WTC11 (cell line): ENCODE measurements at regions not wholly inside any gene's neighbourhood (a gene's known extent, or its start where the extent isn't known, plus 50 kb on each side); places are given as distances from the start of the nearest gene placed in this dataset.

ENCODE experiments used
- ATAC-seq: fragments of 200-7000 bp; cut with Tn5 transposase; 2 replicates; pipeline ENCODE4 v1.10.0; 2021; ENCODE audit warnings: mild to moderate bottlenecking, moderate library complexity
- CTCF ChIA-PET: fragments of 300-600 bp; sonication (Branson Sonifier 250); formaldehyde crosslinking; loops from one replicate; lab custom pipeline; 2021; ENCODE audit warnings: antibody characterized with exemption; lab: Charles Lee
- POLR2A ChIA-PET: fragments of 350-600 bp; sonication (Branson Sonifier 250); formaldehyde crosslinking; loops from one replicate; lab custom pipeline; 2021; ENCODE audit warnings: antibody characterized with exemption; lab: Charles Lee
- DNase-seq: peaks from one replicate; pipeline ENCODE4 v3.0.0; 2021; ENCODE audit warnings: low spot score
- H3K27ac Mint-ChIP-seq: 2 replicates; pipeline ENCODE4 v1.8.0; 2021; ENCODE audit warnings: mixed read lengths
- H3K27me3 Mint-ChIP-seq: 2 replicates; pipeline ENCODE4 v1.8.0; 2021; ENCODE audit warnings: low read depth, mild to moderate bottlenecking, moderate library complexity, mixed read lengths
- H3K36me3 Mint-ChIP-seq: 2 replicates; pipeline ENCODE4 v1.8.0; 2021; ENCODE audit warnings: mixed read lengths
- H3K4me1 Mint-ChIP-seq: 2 replicates; pipeline ENCODE4 v1.8.0; 2022; ENCODE audit warnings: mixed read lengths
- H3K4me3 Mint-ChIP-seq: 2 replicates; pipeline ENCODE4 v1.8.0; 2021; ENCODE audit warnings: mild to moderate bottlenecking, moderate library complexity, mixed read lengths
- H3K9me3 Mint-ChIP-seq: 2 replicates; pipeline ENCODE4 v1.8.0; 2021; ENCODE audit warnings: mixed read lengths
- ATF1 ChIP-seq: sonication (generic); formaldehyde crosslinking; IDR thresholded peaks from 2 replicates; pipeline ENCODE4 v1.8.1; 2023; ENCODE audit warnings: mild to moderate bottlenecking, moderate library complexity, missing genetic modification reagents
- ATF2 ChIP-seq: sonication (generic); formaldehyde crosslinking; IDR thresholded peaks from 2 replicates; pipeline ENCODE4 v1.8.1; 2022; ENCODE audit warnings: low read depth, missing genetic modification reagents, borderline replicate concordance
- CREB1 ChIP-seq: sonication (generic); formaldehyde crosslinking; IDR thresholded peaks from 2 replicates; pipeline ENCODE4 v1.8.0; 2023; ENCODE audit warnings: mild to moderate bottlenecking, missing genetic modification reagents
- CREM ChIP-seq: sonication (generic); formaldehyde crosslinking; IDR thresholded peaks from 2 replicates; pipeline ENCODE4 v1.8.1; 2022; ENCODE audit warnings: mild to moderate bottlenecking, missing genetic modification reagents, moderate library complexity
- CTCF ChIP-seq: fragments of 200-600 bp; IDR thresholded peaks from 2 replicates; pipeline ENCODE4 v1.8.0; 2022; ENCODE audit warnings: antibody characterized with exemption
- E2F1 ChIP-seq: sonication (generic); formaldehyde crosslinking; IDR thresholded peaks from 2 replicates; pipeline ENCODE4 v1.8.0; 2022; ENCODE audit warnings: mild to moderate bottlenecking, missing genetic modification reagents
- FOXK1 ChIP-seq: sonication (generic); formaldehyde crosslinking; IDR thresholded peaks from 2 replicates; pipeline ENCODE4 v1.8.0; 2022; ENCODE audit warnings: mild to moderate bottlenecking, moderate library complexity, missing genetic modification reagents
- JAZF1 ChIP-seq: fragments of 250-450 bp; sonication (Bioruptor Pico); IDR thresholded peaks from 2 replicates; pipeline ENCODE4 v1.9.0; 2021; ENCODE audit warnings: moderate library complexity, mild to moderate bottlenecking, inconsistent platforms
- KAT7 ChIP-seq: sonication (generic); formaldehyde crosslinking; IDR thresholded peaks from 2 replicates; pipeline ENCODE4 v1.8.1; 2023; ENCODE audit warnings: missing genetic modification reagents, mild to moderate bottlenecking, borderline replicate concordance
- NFATC4 ChIP-seq: fragments of 250-450 bp; sonication (Bioruptor Pico); IDR thresholded peaks from 2 replicates; pipeline ENCODE4 v1.9.0; 2021; ENCODE audit warnings: mild to moderate bottlenecking
- NFYB ChIP-seq: sonication (generic); formaldehyde crosslinking; conservative IDR thresholded peaks from 2 replicates; pipeline ENCODE4 v1.8.0; 2022; ENCODE audit warnings: low read depth, missing genetic modification reagents
- NR2C2 ChIP-seq: sonication (generic); formaldehyde crosslinking; IDR thresholded peaks from 2 replicates; pipeline ENCODE4 v1.8.0; 2022; ENCODE audit warnings: mild to moderate bottlenecking, missing genetic modification reagents
- RELA ChIP-seq: sonication (generic); formaldehyde crosslinking; IDR thresholded peaks from 2 replicates; pipeline ENCODE4 v1.8.1; 2022; ENCODE audit warnings: missing genetic modification reagents, mild to moderate bottlenecking, borderline replicate concordance
- RORB ChIP-seq: fragments of 250-450 bp; sonication (Bioruptor Pico); IDR thresholded peaks from 2 replicates; pipeline ENCODE4 v1.9.0; 2021; ENCODE audit warnings: mild to moderate bottlenecking
- SMAD3 ChIP-seq: sonication (generic); formaldehyde crosslinking; IDR thresholded peaks from 2 replicates; pipeline ENCODE4 v1.8.0; 2022; ENCODE audit warnings: missing genetic modification reagents, mild to moderate bottlenecking, borderline replicate concordance
- SMAD4 ChIP-seq: sonication (generic); formaldehyde crosslinking; IDR thresholded peaks from 2 replicates; pipeline ENCODE4 v1.8.0; 2022; ENCODE audit warnings: mild to moderate bottlenecking, missing genetic modification reagents
- TEAD4 ChIP-seq: sonication (generic); formaldehyde crosslinking; IDR thresholded peaks from 2 replicates; pipeline ENCODE4 v1.8.0; 2022; ENCODE audit warnings: mild to moderate bottlenecking, missing genetic modification reagents
- TP53 ChIP-seq: sonication (generic); formaldehyde crosslinking; IDR thresholded peaks from 2 replicates; pipeline ENCODE4 v1.8.1; 2023; ENCODE audit warnings: mild to moderate bottlenecking, missing genetic modification reagents
- ZNF232 ChIP-seq: sonication (generic); formaldehyde crosslinking; IDR thresholded peaks from 2 replicates; pipeline ENCODE4 v1.8.0; 2022; ENCODE audit warnings: mild to moderate bottlenecking, missing genetic modification reagents
- TF ChIP-seq, protein P1 (sequence below): fragments of 250-450 bp; sonication (Bioruptor Pico); IDR thresholded peaks from 2 replicates; pipeline ENCODE4 v1.9.0; 2021; ENCODE audit warnings: mild to moderate bottlenecking
- TF ChIP-seq, protein P2 (sequence below): fragments of 250-450 bp; sonication (Bioruptor Pico); IDR thresholded peaks from 2 replicates; pipeline ENCODE4 v1.8.0; 2021; ENCODE audit warnings: mild to moderate bottlenecking
- TF ChIP-seq, protein P3 (sequence below): fragments of 250-450 bp; sonication (Bioruptor Pico); IDR thresholded peaks from 2 replicates; pipeline ENCODE4 v1.9.0; 2021; ENCODE audit warnings: mild to moderate bottlenecking

DNA sequence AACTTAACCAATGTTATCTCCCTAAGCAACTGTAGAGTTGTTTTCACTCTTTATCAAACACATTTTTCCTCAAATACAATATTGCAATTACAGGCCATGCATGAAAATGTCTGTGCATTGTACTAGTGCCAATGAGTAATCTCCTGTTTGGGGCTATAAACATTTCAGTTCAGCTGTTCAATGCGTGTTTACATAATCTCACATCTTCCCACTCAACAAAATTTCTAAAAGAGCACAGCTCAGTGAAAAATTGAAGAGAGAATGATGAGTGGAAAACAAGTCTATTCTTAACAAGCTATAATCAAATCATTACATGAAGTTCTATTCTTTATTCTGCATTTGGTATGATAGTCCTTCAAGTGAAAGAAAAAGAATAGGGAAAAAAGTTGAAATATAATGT, 780.5 kb upstream of the CDH9 start (continued):
- TF ChIP-seq ATF2 (no peak), FOXK1 (CRISPR knock-in tag) (no peak), RORB (CRISPR knock-in tag) (no peak)

DNA sequence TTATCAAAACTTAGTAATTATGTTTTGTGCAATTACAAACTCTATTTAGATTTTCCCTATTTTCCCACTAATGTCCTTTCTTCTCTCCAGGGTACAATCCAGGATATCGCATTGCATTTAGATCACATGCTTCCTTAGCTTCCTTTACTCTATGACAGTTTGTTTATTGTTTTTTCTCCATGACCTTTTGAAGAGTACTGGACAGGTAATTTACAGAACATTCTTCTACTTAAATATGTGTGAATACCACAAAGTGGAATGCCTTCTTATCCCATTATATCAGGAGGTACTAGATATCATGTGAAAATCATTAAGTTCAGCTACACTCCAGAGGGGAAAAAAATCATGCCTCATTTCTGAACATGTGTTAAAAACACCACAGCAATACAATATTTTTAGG, 776.6 kb upstream of the CDH9 start:
- Mint-ChIP-seq H3K4me3 (no peak overlapping the region), H3K9me3 (peaks cover 21% of the 10 kb centered on the region), H3K4me1 (no peaks in the 10 kb centered on the region), H3K27ac (no peak overlapping the region), H3K27me3 (peaks cover 3% of the 10 kb centered on the region; the same call in 1 of the 2 replicates), H3K36me3 (peaks cover 4% of the 10 kb centered on the region; the same call in 1 of the 2 replicates)
- TF ChIP-seq NR2C2 (CRISPR knock-in tag) = no peak
- TF ChIP-seq CTCF = no peak
- no peak for TF ChIP-seq E2F1 (CRISPR knock-in tag)
- no peak for TF ChIP-seq KAT7 (CRISPR knock-in tag)
- TF ChIP-seq TEAD4 (CRISPR knock-in tag) = no peak
- no peak for TF ChIP-seq CREM (CRISPR knock-in tag)
- no peak for TF ChIP-seq ZNF232 (CRISPR knock-in tag)
- no peak for TF ChIP-seq JAZF1 (CRISPR knock-in tag)
- no peak for TF ChIP-seq ATF1
- TF ChIP-seq TP53 (CRISPR knock-in tag) = no peak
- no peak for DNase-seq
- ChIA-PET POLR2A (no interaction called here), CTCF (no interaction called here)
- ATAC-seq = no peak

GRCh38 chr5:27814286-27814685, 775.9 kb upstream of the CDH9 start:
- H3K4me1 Mint-ChIP-seq = no peaks in the 10 kb centered on the region
- H3K27ac Mint-ChIP-seq = no peak overlapping the region
- H3K9me3 Mint-ChIP-seq = peaks cover 21% of the 10 kb centered on the region
- ATAC-seq = no peak
- ChIA-PET POLR2A (no interaction called here), CTCF (no interaction called here)
- no peak overlapping the region for H3K4me3 Mint-ChIP-seq
- DNase-seq = no peak
- H3K36me3 Mint-ChIP-seq = peaks cover 4% of the 10 kb centered on the region; the same call in 1 of the 2 replicates
- H3K27me3 Mint-ChIP-seq = peaks cover 3% of the 10 kb centered on the region; the same call in 1 of the 2 replicates
- TF ChIP-seq SMAD4 = no peak
- no peak for TF ChIP-seq CREB1 (CRISPR knock-in tag)
- no peak for TF ChIP-seq CREM (CRISPR knock-in tag)
- TF ChIP-seq SMAD3 = no peak
- no peak for TF ChIP-seq RELA
- TF ChIP-seq, protein P1, sequence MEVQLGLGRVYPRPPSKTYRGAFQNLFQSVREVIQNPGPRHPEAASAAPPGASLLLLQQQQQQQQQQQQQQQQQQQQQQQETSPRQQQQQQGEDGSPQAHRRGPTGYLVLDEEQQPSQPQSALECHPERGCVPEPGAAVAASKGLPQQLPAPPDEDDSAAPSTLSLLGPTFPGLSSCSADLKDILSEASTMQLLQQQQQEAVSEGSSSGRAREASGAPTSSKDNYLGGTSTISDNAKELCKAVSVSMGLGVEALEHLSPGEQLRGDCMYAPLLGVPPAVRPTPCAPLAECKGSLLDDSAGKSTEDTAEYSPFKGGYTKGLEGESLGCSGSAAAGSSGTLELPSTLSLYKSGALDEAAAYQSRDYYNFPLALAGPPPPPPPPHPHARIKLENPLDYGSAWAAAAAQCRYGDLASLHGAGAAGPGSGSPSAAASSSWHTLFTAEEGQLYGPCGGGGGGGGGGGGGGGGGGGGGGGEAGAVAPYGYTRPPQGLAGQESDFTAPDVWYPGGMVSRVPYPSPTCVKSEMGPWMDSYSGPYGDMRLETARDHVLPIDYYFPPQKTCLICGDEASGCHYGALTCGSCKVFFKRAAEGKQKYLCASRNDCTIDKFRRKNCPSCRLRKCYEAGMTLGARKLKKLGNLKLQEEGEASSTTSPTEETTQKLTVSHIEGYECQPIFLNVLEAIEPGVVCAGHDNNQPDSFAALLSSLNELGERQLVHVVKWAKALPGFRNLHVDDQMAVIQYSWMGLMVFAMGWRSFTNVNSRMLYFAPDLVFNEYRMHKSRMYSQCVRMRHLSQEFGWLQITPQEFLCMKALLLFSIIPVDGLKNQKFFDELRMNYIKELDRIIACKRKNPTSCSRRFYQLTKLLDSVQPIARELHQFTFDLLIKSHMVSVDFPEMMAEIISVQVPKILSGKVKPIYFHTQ (CRISPR knock-in tag) = no peak
- TF ChIP-seq, protein P2, sequence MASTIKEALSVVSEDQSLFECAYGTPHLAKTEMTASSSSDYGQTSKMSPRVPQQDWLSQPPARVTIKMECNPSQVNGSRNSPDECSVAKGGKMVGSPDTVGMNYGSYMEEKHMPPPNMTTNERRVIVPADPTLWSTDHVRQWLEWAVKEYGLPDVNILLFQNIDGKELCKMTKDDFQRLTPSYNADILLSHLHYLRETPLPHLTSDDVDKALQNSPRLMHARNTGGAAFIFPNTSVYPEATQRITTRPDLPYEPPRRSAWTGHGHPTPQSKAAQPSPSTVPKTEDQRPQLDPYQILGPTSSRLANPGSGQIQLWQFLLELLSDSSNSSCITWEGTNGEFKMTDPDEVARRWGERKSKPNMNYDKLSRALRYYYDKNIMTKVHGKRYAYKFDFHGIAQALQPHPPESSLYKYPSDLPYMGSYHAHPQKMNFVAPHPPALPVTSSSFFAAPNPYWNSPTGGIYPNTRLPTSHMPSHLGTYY = no peak
- no peak for TF ChIP-seq NFATC4
- TF ChIP-seq, protein P3, sequence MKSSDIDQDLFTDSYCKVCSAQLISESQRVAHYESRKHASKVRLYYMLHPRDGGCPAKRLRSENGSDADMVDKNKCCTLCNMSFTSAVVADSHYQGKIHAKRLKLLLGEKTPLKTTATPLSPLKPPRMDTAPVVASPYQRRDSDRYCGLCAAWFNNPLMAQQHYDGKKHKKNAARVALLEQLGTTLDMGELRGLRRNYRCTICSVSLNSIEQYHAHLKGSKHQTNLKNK (CRISPR knock-in tag) = no peak
- no peak for TF ChIP-seq NFYB
- TF ChIP-seq CTCF = no peak
